HG02678 (cell line): ENCODE measurements at regions not wholly inside any gene's neighbourhood (a gene's known extent, or its start where the extent isn't known, plus 50 kb on each side); places are given as distances from the start of the nearest gene placed in this dataset.

ENCODE experiments used
- ATAC-seq: cut with Tn5 transposase; IDR thresholded peaks from one replicate; pipeline ENCODE4 v1.9.1; 2021; ENCODE audit warnings: mild to moderate bottlenecking, moderate library complexity; ENCODE audit not compliant: unreplicated experiment

- no peak for ATAC-seq
Observed at GRCh38 chr11:26278354-26278753, 53.6 kb upstream of the ANO3 start.
